ENCODE measurements at regions not wholly inside any gene's neighbourhood (a gene's known extent, or its start where the extent isn't known, plus 50 kb on each side); places are given as distances from the start of the nearest gene placed in this dataset.

GRCh38 chr2:39893616-39894015 is 114.6 kb upstream of the THUMPD2 start:
- H3K36me3 ChIP-seq (replicated peaks in 1 of 2; ENCODE audit: control insufficient read depth in 1 of 2, insufficient read depth in 2 of 2, low read length in 2 of 2), result no peaks in the 10 kb centered on the region
- H3K27ac ChIP-seq (ENCODE audit: extremely low read length, insufficient read depth, low read length), result no peak overlapping the region
- no peak overlapping the region for H3K4me2 ChIP-seq (ENCODE audit: low read depth, low read length)
- H3K9ac ChIP-seq (ENCODE audit: insufficient read depth, low read depth, low read length), result no peak overlapping the region
- no peak overlapping the region for H2AFZ ChIP-seq (ENCODE audit: low read length)
- ChIA-PET CTCF (ENCODE audit: low intra/inter-chr PET ratio, low total read pairs) (no interaction called here), POLR2A (no interaction called here)
- in situ Hi-C loops (cut with HindIII; ENCODE audit: extremely low pct_ligation_motif_present, low pct_unique_long_range_greater_than_20kb), result no loop called here
- H3K4me3 ChIP-seq (replicated peaks in 1 of 3; ENCODE audit: insufficient read depth in 1 of 3, low read depth in 2 of 3, low read length in 3 of 3), result no peak overlapping the region
- intact Hi-C loops (cut with micrococcal nuclease; ENCODE audit: unreplicated experiment), result loop anchor here (10.0 kb wide), 1 partner anchor 1251 kb away; no protein-coding TSS in a partner anchor
- TF ChIP-seq HMG20A (CRISPR knock-in tag; IDR thresholded peaks at IDR 0.05; ENCODE audit: borderline replicate concordance) (no peak), BORCS8-MEF2B (CRISPR knock-in tag; IDR thresholded peaks at IDR 0.05) (no peak), SCMH1 (CRISPR knock-in tag; IDR thresholded peaks at IDR 0.05; ENCODE audit: borderline replicate concordance) (no peak), DNMT3B (CRISPR knock-in tag; conservative IDR thresholded peaks at IDR 0.05) (no peak), KAT8 (CRISPR knock-in tag; IDR thresholded peaks at IDR 0.05) (no peak), JARID2 (CRISPR knock-in tag; IDR thresholded peaks at IDR 0.05; ENCODE audit: insufficient replicate concordance) (no peak), ATF7-NPFF (CRISPR knock-in tag; IDR thresholded peaks at IDR 0.05; ENCODE audit: low read depth) (no peak), ZNF383 (CRISPR knock-in tag; IDR thresholded peaks at IDR 0.05; ENCODE audit: borderline replicate concordance) (no peak), ZNF460 (CRISPR knock-in tag; IDR thresholded peaks at IDR 0.05; ENCODE audit: borderline replicate concordance) (no peak), ERF (CRISPR knock-in tag; IDR thresholded peaks at IDR 0.05) (no peak), NRL (CRISPR knock-in tag; IDR thresholded peaks at IDR 0.05; ENCODE audit: borderline replicate concordance) (no peak), YEATS2 (CRISPR knock-in tag; IDR thresholded peaks at IDR 0.05; ENCODE audit: borderline replicate concordance) (no peak), ZNF576 (CRISPR knock-in tag; IDR thresholded peaks at IDR 0.05) (no peak), MZF1 (CRISPR knock-in tag; IDR thresholded peaks at IDR 0.05; ENCODE audit: borderline replicate concordance) (no peak), ZFP90 (CRISPR knock-in tag; IDR thresholded peaks at IDR 0.05; ENCODE audit: borderline replicate concordance) (no peak), BCL3 (CRISPR knock-in tag; IDR thresholded peaks at IDR 0.05) (no peak), ARID4A (CRISPR knock-in tag; IDR thresholded peaks at IDR 0.05; ENCODE audit: borderline replicate concordance) (no peak), MAF1 (CRISPR knock-in tag; IDR thresholded peaks at IDR 0.05; ENCODE audit: borderline replicate concordance) (no peak), ETV5 (CRISPR knock-in tag; IDR thresholded peaks at IDR 0.05; ENCODE audit: borderline replicate concordance) (no peak), POLR2A (IDR thresholded peaks at IDR 0.05; ENCODE audit: insufficient read depth in 1 of 2, low read depth in 2 of 2, low read length in 2 of 2) (no peak)
- H3K27me3 ChIP-seq (ENCODE audit: control insufficient read depth in 1 of 2, insufficient read depth in 2 of 2, low read length in 2 of 2), result no peaks in the 10 kb centered on the region
- no peak for DNase-seq (ENCODE audit: low spot score)
- WGBS (ENCODE audit: low lambda C conversion rate), result 23% methylated on average over 4 of the region's 4 CpGs
- no peaks in the 10 kb centered on the region for H3K79me2 ChIP-seq (ENCODE audit: insufficient read depth, low read length)
- ATAC-seq, result no peak
- no TSS peak for BruUV-seq (replicated peaks)
- no peaks in the 10 kb centered on the region for H3K4me1 ChIP-seq (ENCODE audit: insufficient read depth, low read length)
- H4K20me1 ChIP-seq (ENCODE audit: insufficient read depth, low read length), result no peaks in the 10 kb centered on the region
- no peak for FAIRE-seq
- no peaks in the 10 kb centered on the region for H3K9me3 ChIP-seq (ENCODE audit: low read length)

Data from HepG2 (cell line).